DOHH2 (cell line): ENCODE measurements at regions not wholly inside any gene's neighbourhood (a gene's known extent, or its start where the extent isn't known, plus 50 kb on each side); places are given as distances from the start of the nearest gene placed in this dataset.

Experiments
- CTCF ChIP-seq: fragments of 200-600 bp; sonication (generic); IDR thresholded peaks from one replicate; pipeline ENCODE4 v1.5.1; 2014; ENCODE audit warnings: antibody characterized with exemption, mild to moderate bottlenecking, low read depth, low read length; ENCODE audit not compliant: poor library complexity, severe bottlenecking
- EZH2phosphoT487 ChIP-seq: fragments of 200-600 bp; sonication (generic); IDR thresholded peaks from 2 replicates; pipeline ENCODE4 v1.6.1; 2017; ENCODE audit warnings: borderline replicate concordance, mild to moderate bottlenecking, antibody characterized with exemption, low read length, moderate library complexity, mixed read lengths

GRCh38 chr5:163094492-163095180, 342.8 kb upstream of the CCNG1 start:
- TF ChIP-seq CTCF (no peak), EZH2phosphoT487 (no peak)
